Naive thymus-derived CD8-positive, alpha-beta T cell (primary cell): ENCODE measurements at regions not wholly inside any gene's neighbourhood (a gene's known extent, or its start where the extent isn't known, plus 50 kb on each side); places are given as distances from the start of the nearest gene placed in this dataset.

ENCODE experiments used
- ATAC-seq, 2 donors: fragments of 150-1000 bp; cut with Tn5 transposase in 1 of 2; sonication (Bioruptor Pico), chemical (Tn5 transposase) in 1 of 2; 1 replicate in 1 of 2; 2 replicates in 1 of 2; pipeline ENCODE4 v1.10.0; 2021; ENCODE audit warnings: mild to moderate bottlenecking in 2 of 2, moderate library complexity in 2 of 2
- POLR2A ChIA-PET: fragments of 350-600 bp; sonication (Branson Sonifier 250); formaldehyde crosslinking; loops from one replicate; lab custom pipeline; 2021; ENCODE audit warnings: antibody characterized with exemption; lab: Charles Lee
- DNase-seq, 10 donors: peaks; one replicate each; pipeline versions ENCODE4 v3.0.0 to v3.0.0-alpha.2; 2020 to 2022
- H3K27ac Mint-ChIP-seq, 10 donors: one replicate each; pipeline ENCODE4 v1.8.0; 2020 to 2022; ENCODE audit warnings: mild to moderate bottlenecking in 10 of 10, mixed read lengths in 10 of 10, moderate library complexity in 4 of 10, inconsistent platforms in 1 of 10
- H3K27me3 Mint-ChIP-seq, 5 donors: one replicate each; pipeline ENCODE4 v1.8.0; 2021 to 2022; ENCODE audit warnings: mixed read lengths in 5 of 5
- H3K36me3 Mint-ChIP-seq, 3 donors: one replicate each; pipeline ENCODE4 v1.8.0; 2020 to 2022; ENCODE audit warnings: mixed read lengths in 3 of 3, mild to moderate bottlenecking in 2 of 3, inconsistent platforms in 1 of 3
- H3K4me1 Mint-ChIP-seq, 4 donors: one replicate each; pipeline ENCODE4 v1.8.0; 2021 to 2022; ENCODE audit warnings: mixed read lengths in 4 of 4
- H3K4me3 Mint-ChIP-seq, 10 donors: one replicate each; pipeline ENCODE4 v1.8.0; 2020 to 2022; ENCODE audit warnings: mild to moderate bottlenecking in 10 of 10, mixed read lengths in 10 of 10, moderate library complexity in 6 of 10, inconsistent platforms in 1 of 10
- H3K9me3 Mint-ChIP-seq, 9 donors: one replicate each; pipeline ENCODE4 v1.8.0; 2020 to 2022; ENCODE audit warnings: mixed read lengths in 9 of 9, mild to moderate bottlenecking in 3 of 9, inconsistent platforms in 1 of 9, moderate library complexity in 1 of 9

DNA sequence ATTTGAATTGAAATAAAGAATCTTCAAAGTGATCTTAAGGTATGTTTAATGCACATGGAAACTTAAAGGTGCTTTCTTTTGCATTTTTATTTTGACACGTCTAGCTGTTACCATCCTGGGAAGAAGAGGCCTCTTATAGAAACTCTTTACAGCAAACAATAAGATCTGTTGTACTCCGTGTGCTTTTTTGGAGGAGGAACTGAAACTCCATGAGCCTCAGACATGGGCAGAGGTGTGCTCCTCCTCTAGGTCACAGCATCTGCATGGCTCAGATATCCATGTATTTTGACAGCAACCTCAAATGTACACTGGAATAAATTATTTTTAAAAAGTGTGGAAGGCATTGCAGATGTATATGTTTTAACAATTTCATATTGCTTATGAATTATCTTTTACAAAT lies 783.3 kb upstream of the SALL3 start:
- no peak overlapping the region for H3K27ac Mint-ChIP-seq
- POLR2A ChIA-PET: no interaction called here
- H3K9me3 Mint-ChIP-seq: peaks cover 0 to 17% (median 0%) of the 10 kb centered on the region in 9 donors
- no peak for DNase-seq
- H3K27me3 Mint-ChIP-seq: no peaks in the 10 kb centered on the region
- no peak overlapping the region for H3K4me3 Mint-ChIP-seq
- ATAC-seq: no peak
- H3K4me1 Mint-ChIP-seq: no peaks in the 10 kb centered on the region
- no peaks in the 10 kb centered on the region for H3K36me3 Mint-ChIP-seq

DNA sequence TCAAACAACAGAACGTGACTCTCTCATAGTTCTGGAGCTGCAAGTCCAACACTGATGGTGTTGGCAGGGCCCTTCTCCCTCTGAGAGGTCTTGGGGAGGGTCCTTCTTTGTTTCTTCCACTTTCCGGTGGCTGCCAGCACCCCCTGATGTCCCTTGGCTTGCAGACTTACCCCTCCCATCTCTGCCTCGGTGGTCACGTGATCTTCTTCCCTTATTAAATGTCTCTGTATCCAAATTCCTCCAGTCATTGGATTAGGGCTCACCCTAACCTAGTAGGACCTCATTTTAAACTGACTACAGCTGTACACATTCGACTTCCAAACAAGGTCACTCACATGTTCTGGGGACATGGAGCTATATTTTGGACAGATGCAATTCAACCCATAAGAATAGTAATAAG lies 780.6 kb upstream of the SALL3 start:
- Mint-ChIP-seq H3K4me1 (no peaks in the 10 kb centered on the region), H3K9me3 (peaks cover 0 to 25% (median 3%) of the 10 kb centered on the region in 9 donors), H3K4me3 (no peak overlapping the region), H3K27ac (no peak overlapping the region), H3K27me3 (no peaks in the 10 kb centered on the region), H3K36me3 (no peaks in the 10 kb centered on the region)
- POLR2A ChIA-PET: no interaction called here
- DNase-seq (no peak), ATAC-seq (no peak)

GRCh38 chr18:78199611-78200010 lies 780.0 kb upstream of the SALL3 start:
- H3K4me3 Mint-ChIP-seq: no peak overlapping the region

GRCh38 chr18:78207942-78208341 lies 771.7 kb upstream of the SALL3 start:
- Mint-ChIP-seq H3K9me3 (peaks cover 0 to 8% (median 0%) of the 10 kb centered on the region in 9 donors), H3K36me3 (no peaks in the 10 kb centered on the region)
- POLR2A ChIA-PET: no interaction called here

More at GRCh38 chr18:78199611-78200010, 780.0 kb upstream of the SALL3 start:
- DNase-seq (no peak), ATAC-seq (no peak)
- POLR2A ChIA-PET: no interaction called here
- no peaks in the 10 kb centered on the region for H3K36me3 Mint-ChIP-seq
- H3K27me3 Mint-ChIP-seq: no peaks in the 10 kb centered on the region
- no peaks in the 10 kb centered on the region for H3K4me1 Mint-ChIP-seq
- H3K27ac Mint-ChIP-seq: no peak overlapping the region
- peaks cover 0 to 25% (median 3%) of the 10 kb centered on the region in 9 donors for H3K9me3 Mint-ChIP-seq

GRCh38 chr18:78208461-78208860 lies 771.2 kb upstream of the SALL3 start:
- Mint-ChIP-seq H3K4me1 (no peaks in the 10 kb centered on the region), H3K9me3 (peaks cover 0 to 9% (median 0%) of the 10 kb centered on the region in 9 donors), H3K36me3 (no peaks in the 10 kb centered on the region), H3K27ac (no peak overlapping the region), H3K4me3 (no peak overlapping the region), H3K27me3 (peaks cover 0 to 4% (median 0%) of the 10 kb centered on the region in 5 donors)
- ATAC-seq: no peak
- no peak for DNase-seq
- POLR2A ChIA-PET: no interaction called here

More at GRCh38 chr18:78207942-78208341, 771.7 kb upstream of the SALL3 start:
- ATAC-seq: no peak
- Mint-ChIP-seq H3K4me3 (no peak overlapping the region), H3K4me1 (no peaks in the 10 kb centered on the region), H3K27ac (no peak overlapping the region), H3K27me3 (peaks cover 0 to 4% (median 0%) of the 10 kb centered on the region in 5 donors)
- DNase-seq: no peak

DNA sequence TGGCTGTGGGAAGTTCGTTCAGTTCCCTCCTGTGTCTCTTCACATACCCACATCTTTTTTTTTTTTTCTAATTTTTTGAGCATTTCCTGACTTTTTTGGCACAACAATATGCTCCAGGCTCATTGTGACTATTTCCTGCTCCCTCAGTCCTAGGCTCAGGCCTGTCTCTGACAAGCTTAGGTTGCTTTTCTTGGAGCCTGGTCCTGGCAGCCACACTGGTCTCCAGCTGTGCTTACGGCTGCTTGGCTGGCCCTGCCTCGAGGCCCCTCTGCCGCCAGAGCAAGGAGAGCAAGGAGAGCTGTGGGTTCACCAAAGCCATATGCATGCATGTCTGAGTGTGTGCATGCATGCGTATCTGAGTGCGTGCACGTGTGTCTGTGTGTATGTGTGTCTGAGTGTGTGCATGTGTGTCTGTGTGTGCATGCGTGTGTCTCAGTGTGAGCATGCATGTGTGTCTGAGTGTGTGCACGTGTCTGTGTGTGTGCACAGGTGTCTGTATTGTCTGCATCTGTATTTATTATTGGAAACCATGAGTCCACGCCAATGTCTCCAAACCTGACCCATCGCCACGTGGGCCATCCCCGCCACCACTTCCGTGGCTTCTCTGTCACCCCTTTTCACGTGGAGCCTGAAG lies 766.1 kb upstream of the SALL3 start:
- no peak overlapping the region for H3K4me3 Mint-ChIP-seq
- ATAC-seq (no peak), DNase-seq (no peak)
- no peaks in the 10 kb centered on the region for H3K36me3 Mint-ChIP-seq
- no peak overlapping the region for H3K27ac Mint-ChIP-seq
- H3K9me3 Mint-ChIP-seq: peaks cover 0 to 9% (median 0%) of the 10 kb centered on the region in 9 donors
- H3K27me3 Mint-ChIP-seq: peaks cover 0 to 2% (median 0%) of the 10 kb centered on the region in 5 donors
- POLR2A ChIA-PET: no interaction called here
- H3K4me1 Mint-ChIP-seq: no peaks in the 10 kb centered on the region

DNA sequence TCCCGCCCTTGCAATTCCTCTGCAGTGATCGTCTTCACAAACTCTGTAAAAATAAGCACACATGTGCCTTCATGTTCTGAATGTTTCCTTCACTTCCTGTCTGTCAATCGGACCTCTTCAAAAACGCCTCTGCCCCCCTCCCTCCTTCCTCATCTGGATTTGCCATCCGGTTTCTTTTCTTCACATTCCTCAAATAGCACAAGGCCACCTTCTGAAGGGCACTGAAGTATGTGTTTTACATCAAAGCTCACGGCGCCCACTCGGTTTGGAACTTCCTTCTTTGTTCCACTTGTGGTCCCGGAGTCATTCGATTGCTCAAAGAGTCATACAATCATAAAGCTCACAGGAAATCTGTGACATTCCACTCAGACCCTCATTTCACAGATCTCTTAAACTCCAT lies 758.1 kb upstream of the SALL3 start:
- H3K4me3 Mint-ChIP-seq: no peak overlapping the region
- DNase-seq (no peak), ATAC-seq (no peak)
- H3K9me3 Mint-ChIP-seq: peaks cover 0 to 8% (median 0%) of the 10 kb centered on the region in 9 donors
- H3K27me3 Mint-ChIP-seq: peaks cover 0 to 11% (median 5%) of the 10 kb centered on the region in 5 donors
- H3K4me1 Mint-ChIP-seq: peaks cover 0 to 5% (median 0%) of the 10 kb centered on the region in 4 donors
- POLR2A ChIA-PET: no interaction called here
- H3K36me3 Mint-ChIP-seq: no peaks in the 10 kb centered on the region
- no peak overlapping the region for H3K27ac Mint-ChIP-seq

DNA sequence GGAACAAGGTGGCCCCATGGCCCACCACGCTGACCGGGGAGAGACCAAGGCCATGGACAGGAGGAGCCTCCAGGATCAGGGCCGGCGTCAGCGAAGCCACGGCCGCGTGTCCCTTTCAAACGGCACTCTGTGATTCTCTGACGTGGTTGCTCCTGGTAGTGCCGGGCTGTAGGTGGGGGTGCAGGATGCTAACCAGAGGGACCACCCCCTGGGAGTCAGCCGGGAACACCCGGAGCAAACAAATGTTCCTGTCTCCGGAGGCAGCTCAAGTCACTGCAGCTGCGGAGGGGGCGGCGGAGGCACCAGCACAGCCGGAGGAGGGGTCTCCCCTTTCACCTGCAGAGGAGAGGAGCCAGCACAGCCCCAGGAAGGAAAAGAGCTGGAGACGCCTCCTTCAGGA lies 750.6 kb upstream of the SALL3 start:
- POLR2A ChIA-PET: no interaction called here
- Mint-ChIP-seq H3K9me3 (peaks cover 0 to 12% (median 2%) of the 10 kb centered on the region in 9 donors), H3K36me3 (no peaks in the 10 kb centered on the region), H3K4me3 (no peak overlapping the region), H3K27me3 (peaks cover 0 to 20% (median 14%) of the 10 kb centered on the region in 5 donors), H3K4me1 (no peaks in the 10 kb centered on the region), H3K27ac (no peak overlapping the region)
- ATAC-seq: no peak
- no peak for DNase-seq

DNA sequence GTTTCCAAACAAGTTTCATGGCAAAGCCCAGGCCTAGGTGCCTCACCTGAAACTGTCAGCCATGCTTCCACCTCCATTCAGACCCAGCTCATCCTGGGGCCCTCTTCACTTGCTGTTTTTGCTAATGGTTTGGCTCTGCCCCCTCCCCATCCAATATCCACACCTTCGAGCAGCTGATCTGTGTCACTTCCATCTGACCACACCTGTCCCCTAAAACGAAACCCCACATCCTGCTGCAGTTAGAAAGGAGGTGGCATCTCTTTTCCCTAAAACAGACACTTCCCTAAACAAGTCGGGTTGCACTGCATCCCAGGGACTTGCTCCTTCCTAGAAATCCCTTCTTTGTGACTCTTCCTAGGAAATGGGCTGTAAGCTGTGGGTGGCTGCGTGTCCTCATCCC lies 748.7 kb upstream of the SALL3 start:
- Mint-ChIP-seq H3K27me3 (peaks cover 0 to 24% (median 15%) of the 10 kb centered on the region in 5 donors), H3K27ac (no peak overlapping the region), H3K9me3 (peaks cover 0 to 10% (median 2%) of the 10 kb centered on the region in 9 donors), H3K36me3 (no peaks in the 10 kb centered on the region), H3K4me3 (no peak overlapping the region), H3K4me1 (no peaks in the 10 kb centered on the region)
- ATAC-seq: no peak
- no peak for DNase-seq
- POLR2A ChIA-PET: no interaction called here

DNA sequence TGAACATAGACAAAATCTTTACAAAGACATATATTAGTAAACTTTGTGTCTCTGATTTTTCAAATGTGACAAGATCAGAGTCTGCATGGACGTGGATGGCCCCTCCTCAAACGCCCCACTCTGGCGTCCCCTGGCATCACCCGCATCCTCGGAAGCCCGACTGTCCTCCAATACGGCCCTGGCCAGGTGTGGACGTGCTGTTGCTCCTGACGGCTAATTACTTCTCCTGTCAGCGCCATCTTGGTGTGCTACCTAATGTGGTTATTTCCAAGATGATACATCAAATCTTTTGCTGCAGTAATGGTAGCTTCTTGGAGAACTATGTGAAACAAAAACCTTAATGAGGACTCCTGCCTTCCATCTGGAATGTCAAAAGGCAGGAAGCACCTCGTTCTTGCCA lies 747.4 kb upstream of the SALL3 start:
- no peak overlapping the region for H3K27ac Mint-ChIP-seq
- POLR2A ChIA-PET: no interaction called here
- no peak overlapping the region for H3K4me3 Mint-ChIP-seq
- DNase-seq (no peak), ATAC-seq (no peak)
- no peaks in the 10 kb centered on the region for H3K36me3 Mint-ChIP-seq
- H3K9me3 Mint-ChIP-seq: peaks cover 0 to 10% (median 2%) of the 10 kb centered on the region in 9 donors
- H3K4me1 Mint-ChIP-seq: no peaks in the 10 kb centered on the region
- H3K27me3 Mint-ChIP-seq: peaks cover 0 to 24% (median 10%) of the 10 kb centered on the region in 5 donors

GRCh38 chr18:78237864-78238263 lies 741.8 kb upstream of the SALL3 start:
- H3K9me3 Mint-ChIP-seq: peaks cover 0 to 10% (median 0%) of the 10 kb centered on the region in 9 donors
- ATAC-seq (no peak), DNase-seq (no peak)
- H3K27ac Mint-ChIP-seq: peak overlapping the region in 2 of 10 donors; percentile 7 to 41
- POLR2A ChIA-PET: no interaction called here
- peaks cover 0 to 4% (median 0%) of the 10 kb centered on the region in 4 donors for H3K4me1 Mint-ChIP-seq
- H3K27me3 Mint-ChIP-seq: peaks cover 0 to 11% (median 7%) of the 10 kb centered on the region in 5 donors
- H3K36me3 Mint-ChIP-seq: no peaks in the 10 kb centered on the region
- no peak overlapping the region for H3K4me3 Mint-ChIP-seq

GRCh38 chr18:78238404-78239089 lies 741.1 kb upstream of the SALL3 start:
- H3K27me3 Mint-ChIP-seq: peaks cover 0 to 9% (median 4%) of the 10 kb centered on the region in 5 donors
- POLR2A ChIA-PET: no interaction called here
- H3K36me3 Mint-ChIP-seq: no peaks in the 10 kb centered on the region
- H3K9me3 Mint-ChIP-seq: peaks cover 0 to 10% (median 0%) of the 10 kb centered on the region in 9 donors
- peak overlapping the region in 3 of 10 donors; percentile 7 to 41 (median 15) for H3K27ac Mint-ChIP-seq
- H3K4me1 Mint-ChIP-seq: peaks cover 0 to 4% (median 0%) of the 10 kb centered on the region in 4 donors
- ATAC-seq (no peak), DNase-seq (no peak)
- no peak overlapping the region for H3K4me3 Mint-ChIP-seq

DNA sequence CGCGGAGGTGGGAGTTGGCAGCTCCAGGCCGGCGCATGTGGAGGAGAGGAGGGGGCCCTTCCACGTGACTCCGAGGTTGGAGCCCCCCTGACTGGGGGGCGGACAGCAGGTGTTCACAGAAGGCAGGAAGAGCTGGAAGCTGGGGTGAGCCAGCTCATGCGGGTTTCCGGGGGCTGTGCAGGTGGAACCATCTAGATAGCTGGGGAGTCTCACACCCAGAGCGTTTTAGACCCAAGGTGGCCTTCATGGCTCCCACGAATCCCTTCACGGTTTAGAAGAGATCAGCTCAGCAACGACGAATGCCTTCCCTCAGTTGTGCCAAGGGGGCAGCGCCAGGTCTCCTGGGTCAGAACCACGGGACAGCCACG lies 740.5 kb upstream of the SALL3 start:
- no peak for DNase-seq
- no peak overlapping the region for H3K27ac Mint-ChIP-seq
- no peaks in the 10 kb centered on the region for H3K36me3 Mint-ChIP-seq
- H3K27me3 Mint-ChIP-seq: peaks cover 0 to 5% (median 3%) of the 10 kb centered on the region in 5 donors
- H3K4me1 Mint-ChIP-seq: peaks cover 0 to 4% (median 0%) of the 10 kb centered on the region in 4 donors
- POLR2A ChIA-PET: no interaction called here
- peaks cover 0 to 10% (median 0%) of the 10 kb centered on the region in 9 donors for H3K9me3 Mint-ChIP-seq
- no peak for ATAC-seq
- H3K4me3 Mint-ChIP-seq: no peak overlapping the region
